WTC11 (cell line): ENCODE measurements at regions not wholly inside any gene's neighbourhood (a gene's known extent, or its start where the extent isn't known, plus 50 kb on each side); places are given as distances from the start of the nearest gene placed in this dataset.

Experiments used
- ATAC-seq: fragments of 200-7000 bp; cut with Tn5 transposase; 2 replicates; pipeline ENCODE4 v1.10.0; 2021; ENCODE audit warnings: mild to moderate bottlenecking, moderate library complexity
- CTCF ChIA-PET: fragments of 300-600 bp; sonication (Branson Sonifier 250); formaldehyde crosslinking; loops from one replicate; lab custom pipeline; 2021; ENCODE audit warnings: antibody characterized with exemption; lab: Charles Lee
- POLR2A ChIA-PET: fragments of 350-600 bp; sonication (Branson Sonifier 250); formaldehyde crosslinking; loops from one replicate; lab custom pipeline; 2021; ENCODE audit warnings: antibody characterized with exemption; lab: Charles Lee
- DNase-seq: peaks from one replicate; pipeline ENCODE4 v3.0.0; 2021; ENCODE audit warnings: low spot score
- H3K27ac Mint-ChIP-seq: 2 replicates; pipeline ENCODE4 v1.8.0; 2021; ENCODE audit warnings: mixed read lengths
- H3K27me3 Mint-ChIP-seq: 2 replicates; pipeline ENCODE4 v1.8.0; 2021; ENCODE audit warnings: low read depth, mild to moderate bottlenecking, moderate library complexity, mixed read lengths
- H3K36me3 Mint-ChIP-seq: 2 replicates; pipeline ENCODE4 v1.8.0; 2021; ENCODE audit warnings: mixed read lengths
- H3K4me1 Mint-ChIP-seq: 2 replicates; pipeline ENCODE4 v1.8.0; 2022; ENCODE audit warnings: mixed read lengths
- H3K4me3 Mint-ChIP-seq: 2 replicates; pipeline ENCODE4 v1.8.0; 2021; ENCODE audit warnings: mild to moderate bottlenecking, moderate library complexity, mixed read lengths
- H3K9me3 Mint-ChIP-seq: 2 replicates; pipeline ENCODE4 v1.8.0; 2021; ENCODE audit warnings: mixed read lengths
- AR ChIP-seq: fragments of 250-450 bp; sonication (Bioruptor Pico); IDR thresholded peaks from 2 replicates; pipeline ENCODE4 v1.9.0; 2021; ENCODE audit warnings: mild to moderate bottlenecking
- E2F4 ChIP-seq: sonication (generic); formaldehyde crosslinking; IDR thresholded peaks from 2 replicates; pipeline ENCODE4 v1.8.1; 2022; ENCODE audit warnings: low read depth, mild to moderate bottlenecking, moderate library complexity, missing genetic modification reagents, borderline replicate concordance
- ETV6 ChIP-seq: sonication (generic); formaldehyde crosslinking; IDR thresholded peaks from 2 replicates; pipeline ENCODE4 v1.8.1; 2022; ENCODE audit warnings: mild to moderate bottlenecking, missing genetic modification reagents
- FOXJ3 ChIP-seq: sonication (generic); formaldehyde crosslinking; IDR thresholded peaks from 2 replicates; pipeline ENCODE4 v1.9.0; 2021; ENCODE audit warnings: missing genetic modification reagents, mild to moderate bottlenecking, borderline replicate concordance
- GRHL2 ChIP-seq: fragments of 250-450 bp; sonication (Bioruptor Pico); IDR thresholded peaks from 2 replicates; pipeline ENCODE4 v1.8.0; 2022; ENCODE audit warnings: mild to moderate bottlenecking, moderate library complexity; ENCODE audit not compliant: insufficient replicate concordance, severe bottlenecking
- JUN ChIP-seq: sonication (generic); formaldehyde crosslinking; IDR thresholded peaks from 2 replicates; pipeline ENCODE4 v1.8.0; 2023; ENCODE audit warnings: mild to moderate bottlenecking, missing genetic modification reagents
- NR1H2 ChIP-seq: sonication (generic); formaldehyde crosslinking; IDR thresholded peaks from 2 replicates; pipeline ENCODE4 v1.9.0; 2021; ENCODE audit warnings: mild to moderate bottlenecking, moderate library complexity, missing genetic modification reagents
- NR2C2 ChIP-seq: sonication (generic); formaldehyde crosslinking; IDR thresholded peaks from 2 replicates; pipeline ENCODE4 v1.8.0; 2022; ENCODE audit warnings: mild to moderate bottlenecking, missing genetic modification reagents
- NR3C1 ChIP-seq: sonication (generic); formaldehyde crosslinking; conservative IDR thresholded peaks from 2 replicates; pipeline ENCODE4 v1.8.1; 2023; ENCODE audit warnings: low read depth, mild to moderate bottlenecking, missing genetic modification reagents
- SMAD3 ChIP-seq: sonication (generic); formaldehyde crosslinking; IDR thresholded peaks from 2 replicates; pipeline ENCODE4 v1.8.0; 2022; ENCODE audit warnings: missing genetic modification reagents, mild to moderate bottlenecking, borderline replicate concordance
- TEAD4 ChIP-seq: sonication (generic); formaldehyde crosslinking; IDR thresholded peaks from 2 replicates; pipeline ENCODE4 v1.8.0; 2022; ENCODE audit warnings: mild to moderate bottlenecking, missing genetic modification reagents
- ZNF138 ChIP-seq: sonication (generic); formaldehyde crosslinking; conservative IDR thresholded peaks from 2 replicates; pipeline ENCODE4 v1.8.1; 2022; ENCODE audit warnings: mild to moderate bottlenecking, moderate library complexity, missing genetic modification reagents
- ZNF232 ChIP-seq: sonication (generic); formaldehyde crosslinking; IDR thresholded peaks from 2 replicates; pipeline ENCODE4 v1.8.0; 2022; ENCODE audit warnings: mild to moderate bottlenecking, missing genetic modification reagents
- ZNF317 ChIP-seq: sonication (generic); formaldehyde crosslinking; IDR thresholded peaks from 2 replicates; pipeline ENCODE4 v1.8.1; 2023; ENCODE audit warnings: low read depth, mild to moderate bottlenecking, moderate library complexity, missing genetic modification reagents, borderline replicate concordance
- ZNF671 ChIP-seq: fragments of 250-450 bp; sonication (Bioruptor Pico); IDR thresholded peaks from 2 replicates; pipeline ENCODE4 v1.8.0; 2021; ENCODE audit warnings: mild to moderate bottlenecking
- TF ChIP-seq, protein P1 (sequence below): sonication (generic); formaldehyde crosslinking; IDR thresholded peaks from 2 replicates; pipeline ENCODE4 v1.8.1; 2023; ENCODE audit warnings: mild to moderate bottlenecking, missing genetic modification reagents
- TF ChIP-seq, protein P2 (sequence below): sonication (generic); formaldehyde crosslinking; IDR thresholded peaks from 2 replicates; pipeline ENCODE4 v1.8.0; 2022; ENCODE audit warnings: mild to moderate bottlenecking, missing genetic modification reagents

DNA sequence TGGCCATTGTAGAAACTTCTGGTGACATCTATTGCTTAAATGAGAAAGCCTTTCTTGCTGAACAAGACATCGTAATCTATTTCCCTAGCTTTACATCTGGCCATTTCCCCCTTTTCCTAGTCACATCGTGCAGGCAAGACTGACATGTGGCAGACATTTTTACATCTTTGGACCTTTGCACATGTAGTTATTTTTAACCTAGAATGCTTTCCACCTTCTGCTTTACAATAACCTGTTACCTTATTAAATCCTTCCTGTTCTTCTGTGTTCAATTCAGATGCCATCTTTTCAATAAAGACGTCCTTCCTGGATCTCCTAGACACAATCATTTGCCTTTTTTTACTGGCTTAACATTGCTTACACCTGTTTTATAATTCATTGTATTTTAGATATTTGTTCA lies 343.3 kb downstream of the DIPK2A start:
- TF ChIP-seq JUN (CRISPR knock-in tag) (no peak), GRHL2 (CRISPR knock-in tag) (no peak)
- TF ChIP-seq, protein P1, sequence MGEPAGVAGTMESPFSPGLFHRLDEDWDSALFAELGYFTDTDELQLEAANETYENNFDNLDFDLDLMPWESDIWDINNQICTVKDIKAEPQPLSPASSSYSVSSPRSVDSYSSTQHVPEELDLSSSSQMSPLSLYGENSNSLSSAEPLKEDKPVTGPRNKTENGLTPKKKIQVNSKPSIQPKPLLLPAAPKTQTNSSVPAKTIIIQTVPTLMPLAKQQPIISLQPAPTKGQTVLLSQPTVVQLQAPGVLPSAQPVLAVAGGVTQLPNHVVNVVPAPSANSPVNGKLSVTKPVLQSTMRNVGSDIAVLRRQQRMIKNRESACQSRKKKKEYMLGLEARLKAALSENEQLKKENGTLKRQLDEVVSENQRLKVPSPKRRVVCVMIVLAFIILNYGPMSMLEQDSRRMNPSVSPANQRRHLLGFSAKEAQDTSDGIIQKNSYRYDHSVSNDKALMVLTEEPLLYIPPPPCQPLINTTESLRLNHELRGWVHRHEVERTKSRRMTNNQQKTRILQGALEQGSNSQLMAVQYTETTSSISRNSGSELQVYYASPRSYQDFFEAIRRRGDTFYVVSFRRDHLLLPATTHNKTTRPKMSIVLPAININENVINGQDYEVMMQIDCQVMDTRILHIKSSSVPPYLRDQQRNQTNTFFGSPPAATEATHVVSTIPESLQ (CRISPR knock-in tag): no peak
- Mint-ChIP-seq H3K4me3 (no peak overlapping the region), H3K4me1 (peaks cover 14% of the 10 kb centered on the region), H3K27ac (no peak overlapping the region), H3K36me3 (no peaks in the 10 kb centered on the region), H3K27me3 (no peaks in the 10 kb centered on the region), H3K9me3 (no peaks in the 10 kb centered on the region)
- CTCF ChIA-PET: no interaction called here
- POLR2A ChIA-PET: no interaction called here
- ATAC-seq: no peak
- no peak for DNase-seq

DNA sequence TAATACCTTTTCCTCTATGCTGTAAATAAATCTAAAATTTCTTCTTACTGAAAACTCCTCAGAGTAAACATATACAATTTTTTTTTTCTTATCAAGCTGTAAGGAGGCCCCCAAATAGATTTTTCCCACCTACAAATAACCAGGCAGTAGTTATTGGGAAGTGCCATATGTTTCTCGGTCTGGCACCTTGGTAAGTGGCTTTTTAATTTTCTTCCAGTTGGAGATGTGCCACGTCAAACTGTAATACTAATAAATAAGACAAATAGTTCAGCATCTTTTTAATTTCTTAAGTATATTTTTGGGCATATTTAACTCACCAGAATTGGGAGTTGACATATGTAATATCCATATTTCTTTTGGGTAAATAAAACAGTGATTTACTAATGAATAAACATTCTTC lies 346.3 kb downstream of the DIPK2A start:
- no peak overlapping the region for H3K27ac Mint-ChIP-seq
- H3K27me3 Mint-ChIP-seq: no peaks in the 10 kb centered on the region
- no peaks in the 10 kb centered on the region for H3K36me3 Mint-ChIP-seq
- H3K9me3 Mint-ChIP-seq: peaks cover 10% of the 10 kb centered on the region
- ChIA-PET CTCF (no interaction called here), POLR2A (no interaction called here)
- DNase-seq (no peak), ATAC-seq (no peak)
- TF ChIP-seq GRHL2 (CRISPR knock-in tag) (no peak), FOXJ3 (CRISPR knock-in tag) (no peak), NR1H2 (no peak), AR (CRISPR knock-in tag) (no peak), ZNF671 (CRISPR knock-in tag) (no peak), ZNF138 (no peak), NR3C1 (CRISPR knock-in tag) (no peak), SMAD3 (no peak), TEAD4 (no peak), NR2C2 (no peak)
- H3K4me3 Mint-ChIP-seq: no peak overlapping the region
- no peaks in the 10 kb centered on the region for H3K4me1 Mint-ChIP-seq

GRCh38 chr3:144324076-144324475 lies 352.5 kb downstream of the DIPK2A start:
- DNase-seq (no peak), ATAC-seq (no peak)
- ChIA-PET POLR2A (no interaction called here), CTCF (no interaction called here)
- Mint-ChIP-seq H3K36me3 (no peaks in the 10 kb centered on the region), H3K4me1 (no peaks in the 10 kb centered on the region), H3K4me3 (no peak overlapping the region), H3K27ac (no peak overlapping the region), H3K27me3 (no peaks in the 10 kb centered on the region), H3K9me3 (peaks cover 28% of the 10 kb centered on the region)
- TF ChIP-seq NR2C2: no peak
- TF ChIP-seq ETV6: no peak
- no peak for TF ChIP-seq E2F4
- TF ChIP-seq ZNF232 (CRISPR knock-in tag): no peak
- TF ChIP-seq, protein P2, sequence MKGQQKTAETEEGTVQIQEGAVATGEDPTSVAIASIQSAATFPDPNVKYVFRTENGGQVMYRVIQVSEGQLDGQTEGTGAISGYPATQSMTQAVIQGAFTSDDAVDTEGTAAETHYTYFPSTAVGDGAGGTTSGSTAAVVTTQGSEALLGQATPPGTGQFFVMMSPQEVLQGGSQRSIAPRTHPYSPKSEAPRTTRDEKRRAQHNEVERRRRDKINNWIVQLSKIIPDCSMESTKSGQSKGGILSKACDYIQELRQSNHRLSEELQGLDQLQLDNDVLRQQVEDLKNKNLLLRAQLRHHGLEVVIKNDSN: no peak
- no peak for TF ChIP-seq ZNF317 (CRISPR knock-in tag)
